Fibroblast of villous mesenchyme (primary cell): ENCODE measurements at regions not wholly inside any gene's neighbourhood (a gene's known extent, or its start where the extent isn't known, plus 50 kb on each side); places are given as distances from the start of the nearest gene placed in this dataset.

Source experiments
- DNase-seq: peaks from one replicate; pipeline ENCODE4 v3.0.0-alpha.2; 2010; ENCODE audit warnings: low read depth
- H3K4me3 ChIP-seq: 2 replicates; pipeline ENCODE4 v1.5.1; 2011; ENCODE audit warnings: low read depth, mild to moderate bottlenecking, low read length
- TF ChIP-seq, protein P1 (sequence below): IDR thresholded peaks from 2 replicates; pipeline ENCODE4 v1.5.1; 2012; ENCODE audit warnings: low read depth, mild to moderate bottlenecking, low read length; ENCODE audit not compliant: insufficient read depth

- TF ChIP-seq, protein P1, sequence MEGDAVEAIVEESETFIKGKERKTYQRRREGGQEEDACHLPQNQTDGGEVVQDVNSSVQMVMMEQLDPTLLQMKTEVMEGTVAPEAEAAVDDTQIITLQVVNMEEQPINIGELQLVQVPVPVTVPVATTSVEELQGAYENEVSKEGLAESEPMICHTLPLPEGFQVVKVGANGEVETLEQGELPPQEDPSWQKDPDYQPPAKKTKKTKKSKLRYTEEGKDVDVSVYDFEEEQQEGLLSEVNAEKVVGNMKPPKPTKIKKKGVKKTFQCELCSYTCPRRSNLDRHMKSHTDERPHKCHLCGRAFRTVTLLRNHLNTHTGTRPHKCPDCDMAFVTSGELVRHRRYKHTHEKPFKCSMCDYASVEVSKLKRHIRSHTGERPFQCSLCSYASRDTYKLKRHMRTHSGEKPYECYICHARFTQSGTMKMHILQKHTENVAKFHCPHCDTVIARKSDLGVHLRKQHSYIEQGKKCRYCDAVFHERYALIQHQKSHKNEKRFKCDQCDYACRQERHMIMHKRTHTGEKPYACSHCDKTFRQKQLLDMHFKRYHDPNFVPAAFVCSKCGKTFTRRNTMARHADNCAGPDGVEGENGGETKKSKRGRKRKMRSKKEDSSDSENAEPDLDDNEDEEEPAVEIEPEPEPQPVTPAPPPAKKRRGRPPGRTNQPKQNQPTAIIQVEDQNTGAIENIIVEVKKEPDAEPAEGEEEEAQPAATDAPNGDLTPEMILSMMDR: no peak
Measured at GRCh38 chr14:104250175-104250574, 111.8 kb downstream of the KIF26A start.

DNA sequence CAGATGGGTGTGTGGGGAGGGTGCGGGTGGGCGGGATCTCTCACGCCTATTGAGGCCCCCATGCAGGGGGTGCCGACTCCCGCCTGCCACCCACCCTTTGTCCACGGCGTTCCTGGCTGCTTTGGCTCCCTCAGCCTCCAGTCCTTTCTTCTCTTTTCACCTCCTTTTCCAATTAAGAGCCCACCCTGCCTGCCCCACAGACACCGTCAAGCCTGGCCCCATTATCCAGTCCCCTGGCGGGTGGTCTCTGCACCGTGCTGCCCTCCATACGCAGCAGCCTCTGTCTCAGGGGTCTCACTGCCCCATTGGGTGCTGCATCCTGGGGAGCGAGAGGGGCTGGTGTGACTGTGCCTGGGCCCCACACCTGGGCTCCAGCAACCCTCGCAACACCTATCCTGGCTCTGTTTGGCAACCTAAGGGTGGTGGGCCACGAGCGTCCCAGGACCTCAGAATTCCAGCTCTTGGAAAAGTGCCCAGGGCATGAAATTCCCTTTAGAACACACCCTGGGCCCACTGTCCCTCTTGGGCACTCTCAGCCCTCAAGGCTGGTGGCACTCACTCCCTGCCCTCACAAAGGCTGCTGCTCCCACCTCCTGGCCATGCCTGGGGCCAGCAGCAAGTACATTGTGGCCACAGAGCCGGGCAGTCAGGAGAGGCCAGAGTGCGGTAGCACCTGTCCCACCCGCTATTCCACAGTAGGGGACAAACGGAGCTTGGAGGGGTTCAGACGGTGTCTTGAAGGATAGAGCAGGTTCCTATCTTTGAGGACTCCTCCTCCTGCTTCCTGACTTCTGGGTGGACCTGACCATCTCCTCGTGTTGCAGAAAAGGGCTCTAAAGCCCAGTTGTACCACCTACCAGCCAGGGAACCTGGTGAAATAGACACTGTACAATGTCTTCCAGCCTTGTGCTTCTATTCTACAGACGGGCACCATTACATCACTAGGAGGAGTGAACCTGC, 114.1 kb downstream of the KIF26A start:
- TF ChIP-seq, protein P1: no peak
- H3K4me3 ChIP-seq: no peak overlapping the region
- DNase-seq: no peak

More at GRCh38 chr14:104250175-104250574, 111.8 kb downstream of the KIF26A start:
- DNase-seq: no peak
- no peak overlapping the region for H3K4me3 ChIP-seq

DNA sequence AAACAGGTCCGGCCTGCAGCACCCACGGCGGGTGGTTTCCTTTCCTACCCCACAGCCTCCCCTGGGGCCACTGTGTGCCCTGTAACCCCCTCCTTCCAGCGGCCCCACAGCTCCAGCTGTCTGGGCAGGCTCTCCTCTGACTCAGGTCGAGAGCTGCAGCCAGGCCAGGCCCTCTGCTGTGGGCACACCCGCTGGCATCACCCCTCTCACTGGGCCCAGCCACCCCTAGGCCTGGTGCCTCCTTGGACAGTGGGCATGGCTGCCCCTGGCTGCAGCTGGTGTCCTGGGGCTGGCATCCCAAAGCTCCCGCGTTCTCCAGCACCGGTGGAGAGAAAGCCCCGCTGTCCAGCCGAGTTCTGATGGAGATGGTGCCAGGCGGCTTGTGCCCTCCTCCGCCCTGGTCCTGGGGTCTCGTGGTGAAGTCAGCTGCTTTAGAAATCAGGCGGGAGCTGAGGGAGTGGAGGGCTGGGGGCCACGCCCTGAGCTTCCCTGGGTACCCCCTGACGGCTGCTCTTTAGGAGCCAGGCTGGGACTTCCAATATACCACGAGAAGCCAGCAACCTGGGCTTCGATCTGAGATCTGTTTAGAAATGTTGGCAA, 114.9 kb downstream of the KIF26A start:
- no peak for DNase-seq
- TF ChIP-seq, protein P1: no peak

GRCh38 chr14:104253901-104254353, 115.5 kb downstream of the KIF26A start:
- TF ChIP-seq, protein P1: no peak
- DNase-seq: no peak
- H3K4me3 ChIP-seq: no peak overlapping the region

More for the DNA sequence above, 114.9 kb downstream of the KIF26A start:
- no peak overlapping the region for H3K4me3 ChIP-seq

GRCh38 chr14:104254735-104255400, 116.5 kb downstream of the KIF26A start:
- no peak for DNase-seq
- TF ChIP-seq, protein P1: no peak
- H3K4me3 ChIP-seq: no peak overlapping the region

DNA sequence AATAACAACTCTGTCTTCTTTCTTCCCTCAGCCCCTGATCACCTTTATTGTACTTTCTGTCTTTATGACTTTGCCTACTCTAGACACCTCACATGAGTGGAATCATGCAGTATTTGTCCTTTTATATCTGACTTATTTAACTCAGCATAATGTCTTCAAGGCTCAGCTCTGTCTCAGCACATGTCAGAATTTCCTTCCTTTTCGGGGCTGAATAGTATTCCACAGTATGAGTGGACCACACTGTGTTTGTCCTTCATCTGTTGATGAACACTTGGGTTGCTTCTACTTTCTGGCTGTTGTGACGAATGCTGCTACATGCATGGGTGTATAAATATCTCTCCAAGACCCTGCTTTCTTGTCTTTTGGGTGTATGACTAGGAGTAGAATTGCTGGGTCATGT, 117.6 kb downstream of the KIF26A start:
- no peak for DNase-seq
- no peak overlapping the region for H3K4me3 ChIP-seq
- TF ChIP-seq, protein P1: no peak
